HepG2 (cell line): ENCODE measurements at regions not wholly inside any gene's neighbourhood (a gene's known extent, or its start where the extent isn't known, plus 50 kb on each side); places are given as distances from the start of the nearest gene placed in this dataset.

Experiments
- AFF4 ChIP-seq: sonication (generic); formaldehyde crosslinking; IDR thresholded peaks from 2 replicates; pipeline ENCODE4 v1.4.0; 2020; ENCODE audit warnings: missing genetic modification reagents
- CREB3 ChIP-seq: sonication (generic); formaldehyde crosslinking; IDR thresholded peaks from 2 replicates; pipeline ENCODE4 v1.5.0; 2020; ENCODE audit warnings: missing genetic modification reagents
- FOSL1 ChIP-seq: sonication (generic); formaldehyde crosslinking; IDR thresholded peaks from 2 replicates; pipeline ENCODE4 v1.9.0; 2021; ENCODE audit warnings: missing genetic modification reagents, borderline replicate concordance
- HDAC2 ChIP-seq: sonication (generic); formaldehyde crosslinking; IDR thresholded peaks from 2 replicates; pipeline ENCODE4 v1.4.0; 2020; ENCODE audit warnings: missing genetic modification reagents
- IRF2 ChIP-seq: IDR thresholded peaks from 2 replicates; pipeline ENCODE4 v1.6.1; 2018; ENCODE audit warnings: missing genetic modification reagents, missing compliant biosample characterization
- MTA1 ChIP-seq: sonication (generic); formaldehyde crosslinking; IDR thresholded peaks from 2 replicates; pipeline ENCODE4 v1.4.0; 2020; ENCODE audit warnings: missing genetic modification reagents, mild to moderate bottlenecking, borderline replicate concordance
- MTA3 ChIP-seq: sonication (generic); formaldehyde crosslinking; IDR thresholded peaks from 2 replicates; pipeline ENCODE4 v1.4.0; 2020; ENCODE audit warnings: missing genetic modification reagents
- MTF1 ChIP-seq: sonication (generic); formaldehyde crosslinking; IDR thresholded peaks from 2 replicates; pipeline ENCODE4 v1.5.0; 2020; ENCODE audit warnings: missing genetic modification reagents
- NCOA2 ChIP-seq: sonication (generic); formaldehyde crosslinking; IDR thresholded peaks from 2 replicates; pipeline ENCODE4 v1.8.0; 2022; ENCODE audit warnings: inconsistent platforms
- SIX1 ChIP-seq: sonication (generic); formaldehyde crosslinking; IDR thresholded peaks from 2 replicates; pipeline ENCODE4 v1.4.0; 2020; ENCODE audit warnings: missing genetic modification reagents, borderline replicate concordance
- SUZ12 ChIP-seq: fragments of 150-350 bp; IDR thresholded peaks from 2 replicates; pipeline ENCODE4 v1.6.1; 2014; ENCODE audit warnings: low read depth, low read length
- TERF1 ChIP-seq: sonication (generic); formaldehyde crosslinking; IDR thresholded peaks from 2 replicates; pipeline ENCODE4 v1.8.0; 2022; ENCODE audit warnings: mild to moderate bottlenecking, missing genetic modification reagents, moderate library complexity
- U2AF1 ChIP-seq: fragments of 200-400 bp; formaldehyde crosslinking; optimal IDR thresholded peaks from 2 replicates; pipeline ENCODE3; 2017; ENCODE audit warnings: mild to moderate bottlenecking, low read depth, low read length
- XRCC5 ChIP-seq: fragments of 200-400 bp; formaldehyde crosslinking; optimal IDR thresholded peaks from 2 replicates; pipeline ENCODE3; 2017; ENCODE audit warnings: mild to moderate bottlenecking, low read length
- ZBTB8A ChIP-seq: sonication (generic); formaldehyde crosslinking; IDR thresholded peaks from 2 replicates; pipeline ENCODE4 v1.4.0; 2020; ENCODE audit warnings: mild to moderate bottlenecking, low read depth, missing genetic modification reagents, borderline replicate concordance
- ZFP91 ChIP-seq: sonication (generic); formaldehyde crosslinking; IDR thresholded peaks from 2 replicates; pipeline ENCODE4 v1.9.0; 2022; ENCODE audit warnings: missing genetic modification reagents, mild to moderate bottlenecking, borderline replicate concordance
- ZNF124 ChIP-seq: sonication (generic); formaldehyde crosslinking; IDR thresholded peaks from 2 replicates; pipeline ENCODE4 v1.4.0; 2020; ENCODE audit warnings: missing genetic modification reagents
- ZNF136 ChIP-seq: sonication (generic); formaldehyde crosslinking; IDR thresholded peaks from 2 replicates; pipeline ENCODE4 v1.8.1; 2022; ENCODE audit warnings: low read depth, mild to moderate bottlenecking, moderate library complexity, missing genetic modification reagents
- ZNF20 ChIP-seq: sonication (generic); formaldehyde crosslinking; IDR thresholded peaks from 2 replicates; pipeline ENCODE4 v1.4.0; 2020; ENCODE audit warnings: mild to moderate bottlenecking, moderate library complexity, missing genetic modification reagents
- ZNF264 ChIP-seq: sonication (generic); formaldehyde crosslinking; IDR thresholded peaks from 2 replicates; pipeline ENCODE4 v1.4.0; 2020; ENCODE audit warnings: missing genetic modification reagents
- ZNF441 ChIP-seq: sonication (generic); formaldehyde crosslinking; IDR thresholded peaks from 2 replicates; pipeline ENCODE4 v1.7.0; 2021; ENCODE audit warnings: missing genetic modification reagents, borderline replicate concordance
- ZNF501 ChIP-seq: sonication (generic); formaldehyde crosslinking; IDR thresholded peaks from 2 replicates; pipeline ENCODE4 v1.5.1; 2020; ENCODE audit warnings: mild to moderate bottlenecking, moderate library complexity, missing genetic modification reagents
- ZNF558 ChIP-seq: sonication (generic); formaldehyde crosslinking; IDR thresholded peaks from 2 replicates; pipeline ENCODE4 v1.9.0; 2022; ENCODE audit warnings: mild to moderate bottlenecking, missing genetic modification reagents, borderline replicate concordance
- ZNF614 ChIP-seq: IDR thresholded peaks from 2 replicates; pipeline ENCODE4 v1.6.1; 2018; ENCODE audit warnings: missing biosample characterization, missing genetic modification reagents, inconsistent platforms, borderline replicate concordance
- ZNF672 ChIP-seq: sonication (generic); formaldehyde crosslinking; IDR thresholded peaks from 2 replicates; pipeline ENCODE4 v1.8.1; 2022; ENCODE audit warnings: missing genetic modification reagents
- ZNF879 ChIP-seq: sonication (generic); formaldehyde crosslinking; IDR thresholded peaks from 2 replicates; pipeline ENCODE4 v1.8.1; 2023; ENCODE audit warnings: missing genetic modification reagents

- no peak for TF ChIP-seq ZNF614 (CRISPR knock-in tag)
- TF ChIP-seq AFF4 (CRISPR knock-in tag), result no peak
- TF ChIP-seq MTA1 (CRISPR knock-in tag), result peak; percentile 49; the same call in 1 of the 2 replicates
- TF ChIP-seq XRCC5, result peak; percentile 36
- TF ChIP-seq ZNF672, result no peak
- no peak for TF ChIP-seq TERF1 (CRISPR knock-in tag)
- no peak for TF ChIP-seq SIX1 (CRISPR knock-in tag)
- no peak for TF ChIP-seq ZNF264
- no peak for TF ChIP-seq SUZ12
- TF ChIP-seq MTA3 (CRISPR knock-in tag), result no peak
- TF ChIP-seq ZNF558 (CRISPR knock-in tag), result no peak
- TF ChIP-seq U2AF1, result no peak
- peak; percentile 84 for TF ChIP-seq ZNF501
- peak; percentile 80 for TF ChIP-seq HDAC2 (CRISPR knock-in tag)
- TF ChIP-seq IRF2 (CRISPR knock-in tag), result peak; percentile 79
- no peak for TF ChIP-seq ZNF136
- no peak for TF ChIP-seq ZNF124 (CRISPR knock-in tag)
- no peak for TF ChIP-seq FOSL1
- TF ChIP-seq ZBTB8A (CRISPR knock-in tag), result no peak
- peak; percentile 58; the same call in 1 of the 2 replicates for TF ChIP-seq ZFP91 (CRISPR knock-in tag)
- no peak; the same call in 1 of the 2 replicates for TF ChIP-seq NCOA2 (CRISPR knock-in tag)
- no peak; the same call in 1 of the 2 replicates for TF ChIP-seq ZNF441 (CRISPR knock-in tag)
- no peak for TF ChIP-seq CREB3 (CRISPR knock-in tag)
- TF ChIP-seq ZNF20 (CRISPR knock-in tag), result 0 out of 2 replicates have a peak, but pooled peaks have one; percentile 49
- TF ChIP-seq MTF1, result no peak
- no peak for TF ChIP-seq ZNF879 (CRISPR knock-in tag)
Measured at GRCh38 chr15:24878153-24878552, 76.6 kb upstream of the SNRPN start (continued).
